HepG2 (cell line): ENCODE measurements at regions not wholly inside any gene's neighbourhood (a gene's known extent, or its start where the extent isn't known, plus 50 kb on each side); places are given as distances from the start of the nearest gene placed in this dataset.
A peak's percentile ranks its signal among the peaks of the same experiment; 100 is the strongest.

ENCODE experiments used
- ATAC-seq: fragments of 200-7000 bp; cut with Tn5 transposase; 3 replicates; pipeline ENCODE4 v1.9.1; 2020; ENCODE audit warnings: mild to moderate bottlenecking, moderate library complexity
- BruUV-seq: library from RNA; stranded (reverse); fragments of 400-500 nt; replicated peaks from 2 replicates; lab custom pipeline; 2021; lab: Mats Ljungman, UMichigan
- CTCF ChIA-PET: fragments of 300-600 bp; formaldehyde crosslinking; extraction: SDS; loops from one replicate; lab custom pipeline; 2021; ENCODE audit warnings: low total read pairs, inconsistent platforms, low intra/inter-chr PET ratio; lab: Yijun Ruan, JAX
- POLR2A ChIA-PET: fragments of 350-600 bp; sonication (Branson Sonifier 250); formaldehyde crosslinking; loops from one replicate; lab custom pipeline; 2020; ENCODE audit warnings: antibody characterized with exemption, inconsistent platforms; lab: Yijun Ruan, JAX
- DNase-seq: peaks from one replicate; pipeline ENCODE4 v3.0.0-alpha.2; 2015; ENCODE audit warnings: low spot score
- FAIRE-seq: peaks from 3 replicates; lab custom pipeline; 2011; peaks lifted over from hg19 to GRCh38; lab: Jason Lieb, UNC
- H2AFZ ChIP-seq: one replicate; pipeline ENCODE4 v1.6.1; 2011; ENCODE audit warnings: low read length, inconsistent platforms
- H3K27ac ChIP-seq: fragments of 300-600 bp; 3 replicates; pipeline ENCODE4 v1.8.0; 2011; ENCODE audit warnings: mixed run types, mild to moderate bottlenecking, mixed read lengths, low read length, inconsistent platforms; ENCODE audit not compliant: insufficient read depth; ENCODE audit errors: extremely low read length
- H3K27me3 ChIP-seq, 2 experiments: fragments of 200-600 bp in 1 of 2; 2 replicates in 1 of 2; 3 replicates in 1 of 2; pipeline versions ENCODE4 v1.6.0 to v1.8.0; 2011; ENCODE audit warnings: low read length in 2 of 2, mild to moderate bottlenecking in 2 of 2, moderate library complexity in 2 of 2, inconsistent platforms in 1 of 2; ENCODE audit not compliant: insufficient read depth in 2 of 2, control insufficient read depth in 1 of 2
- H3K36me3 ChIP-seq, 2 experiments: fragments of 200-600 bp in 1 of 2; replicated peaks in 1 of 2; 2 replicates in 1 of 2; 3 replicates in 1 of 2; pipeline versions ENCODE4 v1.5.1 to v1.8.0; 2011; ENCODE audit warnings: low read length in 2 of 2, inconsistent platforms in 1 of 2; ENCODE audit not compliant: insufficient read depth in 2 of 2, control insufficient read depth in 1 of 2
- H3K4me1 ChIP-seq: 2 replicates; pipeline ENCODE4 v1.5.1; 2012; ENCODE audit warnings: low read length, inconsistent platforms; ENCODE audit not compliant: insufficient read depth
- H3K4me2 ChIP-seq: 2 replicates; pipeline ENCODE4 v1.6.0; 2011; ENCODE audit warnings: low read depth, low read length, inconsistent platforms
- H3K4me3 ChIP-seq, 3 experiments: fragments of 200-600 bp in 1 of 3; sonication (generic), shearing (Covaris generic) in 1 of 3; replicated peaks in 1 of 3; 2 replicates each; pipeline ENCODE4 v1.5.1; 2011 to 2016; ENCODE audit warnings: low read length in 3 of 3, inconsistent platforms in 2 of 3, low read depth in 2 of 3, mild to moderate bottlenecking in 2 of 3, control low read depth in 1 of 3, mixed read lengths in 1 of 3; ENCODE audit not compliant: insufficient read depth in 1 of 3
- H3K79me2 ChIP-seq: one replicate; pipeline ENCODE4 v1.6.1; 2011; ENCODE audit warnings: low read length, inconsistent platforms; ENCODE audit not compliant: insufficient read depth
- H3K9ac ChIP-seq: 2 replicates; pipeline ENCODE4 v1.6.0; 2011; ENCODE audit warnings: mild to moderate bottlenecking, low read depth, low read length, inconsistent platforms; ENCODE audit not compliant: insufficient read depth
- H3K9me3 ChIP-seq: 2 replicates; pipeline ENCODE4 v1.5.1; 2012; ENCODE audit warnings: mild to moderate bottlenecking, low read length
- H4K20me1 ChIP-seq: 2 replicates; pipeline ENCODE4 v1.6.0; 2011; ENCODE audit warnings: inconsistent platforms, mild to moderate bottlenecking, low read length, moderate library complexity; ENCODE audit not compliant: insufficient read depth
- AKAP8 ChIP-seq: sonication (generic); formaldehyde crosslinking; IDR thresholded peaks from 2 replicates; pipeline ENCODE4 v1.5.1; 2020; ENCODE audit warnings: mild to moderate bottlenecking, missing genetic modification reagents
- CEBPB ChIP-seq: IDR thresholded peaks from 2 replicates; pipeline ENCODE4 v1.6.1; 2011; ENCODE audit warnings: low read depth, low read length, improper control_type of control experiment, borderline replicate concordance
- MAFF ChIP-seq: IDR thresholded peaks from 2 replicates; pipeline ENCODE4 v1.6.1; 2011; ENCODE audit warnings: low read depth, low read length, improper control_type of control experiment
- PRMT3 ChIP-seq: sonication (generic); formaldehyde crosslinking; IDR thresholded peaks from 2 replicates; pipeline ENCODE4 v1.8.1; 2022; ENCODE audit warnings: low read depth, mild to moderate bottlenecking, moderate library complexity, missing genetic modification reagents, borderline replicate concordance
- RBFOX2 ChIP-seq: fragments of 200-400 bp; formaldehyde crosslinking; IDR thresholded peaks from 2 replicates; pipeline ENCODE4 v1.6.1; 2017; ENCODE audit warnings: low read depth, mild to moderate bottlenecking, low read length
- ZBTB39 ChIP-seq: sonication (generic); formaldehyde crosslinking; IDR thresholded peaks from 2 replicates; pipeline ENCODE4 v1.5.0; 2020; ENCODE audit warnings: missing genetic modification reagents
- ZNF672 ChIP-seq: sonication (generic); formaldehyde crosslinking; IDR thresholded peaks from 2 replicates; pipeline ENCODE4 v1.8.1; 2022; ENCODE audit warnings: missing genetic modification reagents
- WGBS: methylation state at CpG from one replicate; pipeline ENCODE4 v1.1.6; 2017; ENCODE audit warnings: low lambda C conversion rate; 5-methylcytosine and 5-hydroxymethylcytosine counted together
- in situ Hi-C: cut with HindIII; loops from 2 replicates; pipeline ENCODE4 v1.10.0; 2017; ENCODE audit warnings: low pct_unique_long_range_greater_than_20kb; ENCODE audit not compliant: extremely low pct_ligation_motif_present
- intact Hi-C: fragments of 100-400 bp; cut with micrococcal nuclease; formaldehyde crosslinking; loops from one replicate; pipeline ENCODE4 v1.10.0; 2022; ENCODE audit not compliant: unreplicated experiment

GRCh38 chr3:55204417-55204816 is 276.6 kb upstream of the LRTM1 start:
- FAIRE-seq (no peak), DNase-seq (no peak), ATAC-seq (no peak)
- H3K27ac ChIP-seq, result no peak overlapping the region
- intact Hi-C loops (no loop called here), in situ Hi-C loops (no loop called here)
- TF ChIP-seq CEBPB, result 0 out of 2 replicates have a peak, but pooled peaks have one; percentile 21
- no peak for TF ChIP-seq ZNF672
- no TSS peak for BruUV-seq
- no peaks in the 10 kb centered on the region for H4K20me1 ChIP-seq
- no peak overlapping the region for H3K9ac ChIP-seq
- H2AFZ ChIP-seq, result no peak overlapping the region
- ChIA-PET POLR2A (no interaction called here), CTCF (no interaction called here)
- H3K9me3 ChIP-seq, result no peaks in the 10 kb centered on the region
- no peaks in the 10 kb centered on the region for H3K36me3 ChIP-seq
- WGBS, result 0% methylated on average over 1 of the region's 1 CpG
- H3K79me2 ChIP-seq, result no peaks in the 10 kb centered on the region
- H3K27me3 ChIP-seq, result no peaks in the 10 kb centered on the region
- no peak overlapping the region for H3K4me2 ChIP-seq
- no peak overlapping the region for H3K4me3 ChIP-seq
- H3K4me1 ChIP-seq, result no peaks in the 10 kb centered on the region

DNA sequence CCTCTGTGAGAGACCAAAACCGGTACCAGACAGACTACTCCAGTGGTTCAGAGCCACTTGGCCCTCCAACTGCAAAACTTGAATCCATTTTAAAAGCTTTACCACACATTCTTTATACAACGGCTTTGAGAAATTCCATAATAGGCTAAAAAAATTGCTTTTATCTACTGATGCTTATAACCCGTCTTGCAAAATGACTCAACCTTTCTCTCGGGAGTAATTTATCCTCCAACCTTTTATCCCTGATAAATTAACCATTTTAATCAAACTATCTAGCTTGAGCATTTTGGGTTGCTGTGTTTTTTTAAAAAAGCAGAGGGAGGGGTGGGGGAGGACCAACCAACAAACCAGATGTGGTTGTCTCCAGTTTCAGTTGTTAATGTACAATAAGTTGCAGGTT is 275.7 kb upstream of the LRTM1 start:
- DNase-seq, result no peak
- ChIA-PET POLR2A (no interaction called here), CTCF (no interaction called here)
- H3K36me3 ChIP-seq, result no peaks in the 10 kb centered on the region
- 2% methylated on average over 4 of the region's 4 CpGs for WGBS
- H3K4me1 ChIP-seq, result no peaks in the 10 kb centered on the region
- H3K9me3 ChIP-seq, result no peaks in the 10 kb centered on the region
- H3K27me3 ChIP-seq, result no peaks in the 10 kb centered on the region
- BruUV-seq, result no TSS peak
- TF ChIP-seq RBFOX2, result no peak
- no peak for TF ChIP-seq AKAP8 (CRISPR knock-in tag)
- no peak for TF ChIP-seq MAFF
- no peak for TF ChIP-seq PRMT3
- no peak for TF ChIP-seq ZBTB39 (CRISPR knock-in tag)
- no peak for ATAC-seq
- no peaks in the 10 kb centered on the region for H3K79me2 ChIP-seq
- no peaks in the 10 kb centered on the region for H4K20me1 ChIP-seq
- no peak overlapping the region for H3K9ac ChIP-seq
- intact Hi-C loops, result no loop called here
- FAIRE-seq, result no peak
- no peak overlapping the region for H3K27ac ChIP-seq
- in situ Hi-C loops, result no loop called here
- H3K4me2 ChIP-seq, result no peak overlapping the region
- no peak overlapping the region for H3K4me3 ChIP-seq
- no peak overlapping the region for H2AFZ ChIP-seq
